ENCODE measurements at regions not wholly inside any gene's neighbourhood (a gene's known extent, or its start where the extent isn't known, plus 50 kb on each side); places are given as distances from the start of the nearest gene placed in this dataset.

GRCh38 chr13:107102676-107103075 is 534.7 kb upstream of the ARGLU1 start:
- intact Hi-C loops (cut with DNase I): no loop called here
- Histone ChIP-seq H3K27ac (no peak overlapping the region), H3K27me3 (no peaks in the 10 kb centered on the region), H3K36me3 (no peaks in the 10 kb centered on the region), H3K4me1 (no peaks in the 10 kb centered on the region), H3K4me3 (no peak overlapping the region), H3K9me3 (no peaks in the 10 kb centered on the region)
- WGBS, 4 donors: 47 to 69% (median 54%) methylated on average over 1 of the region's 1 CpG
- TF ChIP-seq POLR2A (IDR thresholded peaks at IDR 0.05): no peak
- no peak for TF ChIP-seq CTCF (IDR thresholded peaks at IDR 0.05)
- no peak for DNase-seq
- ATAC-seq: no peak

GRCh38 chr13:107099661-107100060 is 531.7 kb upstream of the ARGLU1 start:
- Histone ChIP-seq H3K36me3 (no peaks in the 10 kb centered on the region), H3K4me1 (no peaks in the 10 kb centered on the region), H3K4me3 (no peak overlapping the region), H3K9me3 (no peaks in the 10 kb centered on the region), H3K27ac (no peak overlapping the region), H3K27me3 (no peaks in the 10 kb centered on the region)
- WGBS, 4 donors: 84 to 89% (median 88%) methylated on average over 3 of the region's 3 CpGs
- intact Hi-C loops (cut with DNase I): no loop called here
- DNase-seq (no peak), ATAC-seq (no peak)
- TF ChIP-seq POLR2A (IDR thresholded peaks at IDR 0.05): no peak

GRCh38 chr13:107097916-107098315 is 530.0 kb upstream of the ARGLU1 start:
- Histone ChIP-seq H3K9me3 (no peaks in the 10 kb centered on the region), H3K27me3 (no peaks in the 10 kb centered on the region), H3K4me1 (no peaks in the 10 kb centered on the region), H3K27ac (no peak overlapping the region), H3K36me3 (no peaks in the 10 kb centered on the region), H3K4me3 (no peak overlapping the region)
- intact Hi-C loops (cut with DNase I): no loop called here
- WGBS, 4 donors: 72 to 79% (median 75%) methylated on average over 7 of the region's 7 CpGs
- TF ChIP-seq CTCF (IDR thresholded peaks at IDR 0.05): no peak
- TF ChIP-seq POLR2A (IDR thresholded peaks at IDR 0.05): no peak
- DNase-seq (no peak), ATAC-seq (no peak)

- H3K4me3 ChIP-seq: no peak overlapping the region
- ATAC-seq (no peak), DNase-seq (no peak)
- no peaks in the 10 kb centered on the region for H3K4me1 ChIP-seq
- 86 to 91% (median 91%) methylated on average over 2 of the region's 2 CpGs for WGBS, 4 donors
- no peak overlapping the region for H3K27ac ChIP-seq
- H3K36me3 ChIP-seq: no peaks in the 10 kb centered on the region
- intact Hi-C loops (cut with DNase I): no loop called here
- TF ChIP-seq CTCF (IDR thresholded peaks at IDR 0.05): no peak
- no peak for TF ChIP-seq POLR2A (IDR thresholded peaks at IDR 0.05)
- H3K9me3 ChIP-seq: no peaks in the 10 kb centered on the region
- no peaks in the 10 kb centered on the region for H3K27me3 ChIP-seq
Measured at GRCh38 chr13:107095876-107096275, 527.9 kb upstream of the ARGLU1 start.

- Histone ChIP-seq H3K9me3 (no peaks in the 10 kb centered on the region), H3K4me1 (peaks cover 0 to 4% (median 0%) of the 10 kb centered on the region in 12 donors), H3K27ac (no peak overlapping the region), H3K4me3 (no peak overlapping the region), H3K27me3 (no peaks in the 10 kb centered on the region), H3K36me3 (no peaks in the 10 kb centered on the region)
- ATAC-seq (no peak), DNase-seq (no peak)
- 74 to 84% (median 77%) methylated on average over 1 of the region's 1 CpG for WGBS, 4 donors
- intact Hi-C loops (cut with DNase I): no loop called here
- TF ChIP-seq CTCF (IDR thresholded peaks at IDR 0.05) (no peak), POLR2A (IDR thresholded peaks at IDR 0.05) (no peak)
Measured at GRCh38 chr13:107091861-107092260, 523.9 kb upstream of the ARGLU1 start.
